ENCODE measurements at regions not wholly inside any gene's neighbourhood (a gene's known extent, or its start where the extent isn't known, plus 50 kb on each side); places are given as distances from the start of the nearest gene placed in this dataset.

GRCh38 chr9:120252248-120252647, 327.7 kb downstream of the CDK5RAP2 start:
- TF ChIP-seq, protein P1, sequence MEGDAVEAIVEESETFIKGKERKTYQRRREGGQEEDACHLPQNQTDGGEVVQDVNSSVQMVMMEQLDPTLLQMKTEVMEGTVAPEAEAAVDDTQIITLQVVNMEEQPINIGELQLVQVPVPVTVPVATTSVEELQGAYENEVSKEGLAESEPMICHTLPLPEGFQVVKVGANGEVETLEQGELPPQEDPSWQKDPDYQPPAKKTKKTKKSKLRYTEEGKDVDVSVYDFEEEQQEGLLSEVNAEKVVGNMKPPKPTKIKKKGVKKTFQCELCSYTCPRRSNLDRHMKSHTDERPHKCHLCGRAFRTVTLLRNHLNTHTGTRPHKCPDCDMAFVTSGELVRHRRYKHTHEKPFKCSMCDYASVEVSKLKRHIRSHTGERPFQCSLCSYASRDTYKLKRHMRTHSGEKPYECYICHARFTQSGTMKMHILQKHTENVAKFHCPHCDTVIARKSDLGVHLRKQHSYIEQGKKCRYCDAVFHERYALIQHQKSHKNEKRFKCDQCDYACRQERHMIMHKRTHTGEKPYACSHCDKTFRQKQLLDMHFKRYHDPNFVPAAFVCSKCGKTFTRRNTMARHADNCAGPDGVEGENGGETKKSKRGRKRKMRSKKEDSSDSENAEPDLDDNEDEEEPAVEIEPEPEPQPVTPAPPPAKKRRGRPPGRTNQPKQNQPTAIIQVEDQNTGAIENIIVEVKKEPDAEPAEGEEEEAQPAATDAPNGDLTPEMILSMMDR (IDR thresholded peaks at IDR 0.05) = no peak
- no peak for TF ChIP-seq POLR2A (IDR thresholded peaks at IDR 0.05)
